ENCODE measurements at regions not wholly inside any gene's neighbourhood (a gene's known extent, or its start where the extent isn't known, plus 50 kb on each side); places are given as distances from the start of the nearest gene placed in this dataset.

DNA sequence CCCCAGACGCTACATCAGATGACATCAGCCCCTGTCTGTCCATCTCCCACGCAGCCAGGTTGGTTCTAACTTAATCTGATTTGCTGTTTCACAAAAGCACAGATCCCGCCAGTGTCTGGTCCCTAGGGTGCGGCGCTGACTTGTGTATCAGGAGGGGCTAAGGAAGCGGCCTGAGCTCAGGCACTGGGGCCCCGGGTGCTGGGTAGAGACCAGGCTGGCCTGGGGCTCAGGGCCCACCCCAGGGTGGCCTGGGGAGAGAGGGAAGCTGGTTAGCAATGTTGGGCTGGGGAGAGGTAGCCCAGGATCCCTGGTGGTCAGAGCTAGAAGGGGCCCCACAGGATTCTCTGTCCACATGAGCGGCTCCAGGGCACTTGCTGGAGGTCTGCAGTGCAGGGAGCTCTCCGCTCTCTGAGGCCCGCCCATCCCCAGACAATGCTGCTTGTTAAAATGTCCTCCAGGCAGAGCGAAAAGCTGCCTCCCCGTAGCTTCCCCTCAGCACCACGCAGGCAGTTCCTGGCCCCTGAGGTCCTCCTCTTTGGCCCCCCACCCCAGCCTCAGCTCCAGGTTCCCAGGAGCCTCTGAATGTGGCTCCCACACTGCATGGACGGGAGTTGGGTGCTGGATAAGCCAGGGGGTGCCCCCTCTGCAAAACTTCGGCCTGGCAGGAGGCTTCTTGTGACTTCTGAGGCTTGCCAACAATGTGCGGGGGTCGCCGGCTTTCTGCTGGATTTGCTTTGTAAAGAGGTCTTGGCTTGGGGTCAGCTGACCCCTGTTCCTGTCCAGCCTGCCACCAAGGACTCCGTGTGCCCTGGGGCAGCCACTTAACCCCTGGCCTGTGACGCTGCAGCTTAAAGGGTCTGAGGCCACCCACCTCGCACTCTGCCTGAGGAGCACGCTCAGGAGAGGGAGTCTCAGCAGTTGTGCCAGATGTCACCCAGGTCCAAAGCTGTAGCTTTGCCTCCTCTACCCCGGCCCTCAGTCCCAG is 112.9 kb downstream of the CPZ start:
- TF ChIP-seq, protein P1, sequence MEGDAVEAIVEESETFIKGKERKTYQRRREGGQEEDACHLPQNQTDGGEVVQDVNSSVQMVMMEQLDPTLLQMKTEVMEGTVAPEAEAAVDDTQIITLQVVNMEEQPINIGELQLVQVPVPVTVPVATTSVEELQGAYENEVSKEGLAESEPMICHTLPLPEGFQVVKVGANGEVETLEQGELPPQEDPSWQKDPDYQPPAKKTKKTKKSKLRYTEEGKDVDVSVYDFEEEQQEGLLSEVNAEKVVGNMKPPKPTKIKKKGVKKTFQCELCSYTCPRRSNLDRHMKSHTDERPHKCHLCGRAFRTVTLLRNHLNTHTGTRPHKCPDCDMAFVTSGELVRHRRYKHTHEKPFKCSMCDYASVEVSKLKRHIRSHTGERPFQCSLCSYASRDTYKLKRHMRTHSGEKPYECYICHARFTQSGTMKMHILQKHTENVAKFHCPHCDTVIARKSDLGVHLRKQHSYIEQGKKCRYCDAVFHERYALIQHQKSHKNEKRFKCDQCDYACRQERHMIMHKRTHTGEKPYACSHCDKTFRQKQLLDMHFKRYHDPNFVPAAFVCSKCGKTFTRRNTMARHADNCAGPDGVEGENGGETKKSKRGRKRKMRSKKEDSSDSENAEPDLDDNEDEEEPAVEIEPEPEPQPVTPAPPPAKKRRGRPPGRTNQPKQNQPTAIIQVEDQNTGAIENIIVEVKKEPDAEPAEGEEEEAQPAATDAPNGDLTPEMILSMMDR (IDR thresholded peaks at IDR 0.05), result no peak
- no peak for TF ChIP-seq POLR2AphosphoS5 (IDR thresholded peaks at IDR 0.05)
- TF ChIP-seq POLR2A (IDR thresholded peaks at IDR 0.05), result no peak

Measured in breast epithelium (tissue), 3 donors.